HL-60 (cell line): ENCODE measurements at regions not wholly inside any gene's neighbourhood (a gene's known extent, or its start where the extent isn't known, plus 50 kb on each side); places are given as distances from the start of the nearest gene placed in this dataset.
"Not testable (repeated sequence)": the region's sequence is repeated elsewhere in the genome, so short reads cannot be mapped to it uniquely, and the experiment has no call there.

Source experiments
- DNase-seq, 2 experiments: peaks; one replicate each; pipeline ENCODE4 v3.0.0-alpha.2; 2010 to 2020; ENCODE audit warnings: low read depth in 1 of 2, low spot score in 1 of 2
- H3K27ac ChIP-seq: fragments of 250-450 bp; sonication (Bioruptor Pico); replicated peaks from 2 replicates; pipeline ENCODE4 v1.5.1; 2020; ENCODE audit warnings: mild to moderate bottlenecking, moderate library complexity
- H3K27me3 ChIP-seq: fragments of 250-450 bp; sonication (Bioruptor Pico); 2 replicates; pipeline ENCODE4 v1.5.1; 2021; ENCODE audit warnings: mild to moderate bottlenecking, moderate library complexity; ENCODE audit not compliant: insufficient read depth, poor library complexity, severe bottlenecking
- H3K4me3 ChIP-seq: replicated peaks from 2 replicates; pipeline ENCODE4 v1.5.1; 2011; ENCODE audit warnings: mild to moderate bottlenecking, control low read depth, low read length; ENCODE audit not compliant: insufficient read depth
- CTCF ChIP-seq: IDR thresholded peaks from one replicate; pipeline ENCODE4 v1.5.1; 2011; ENCODE audit warnings: low read length, control low read depth, inconsistent platforms; ENCODE audit not compliant: insufficient read depth
- GABPA ChIP-seq: IDR thresholded peaks from 2 replicates; pipeline ENCODE4 v1.6.1; 2012; ENCODE audit warnings: low read depth
- POLR2AphosphoS5 ChIP-seq: IDR thresholded peaks from 2 replicates; pipeline ENCODE4 v1.6.1; 2012; ENCODE audit warnings: low read depth
- SPI1 ChIP-seq: IDR thresholded peaks from 2 replicates; pipeline ENCODE4 v1.6.1; 2012; ENCODE audit warnings: low read depth, mild to moderate bottlenecking, borderline replicate concordance
- TF ChIP-seq, protein P1 (sequence below): IDR thresholded peaks from 2 replicates; pipeline ENCODE4 v1.6.1; 2012; ENCODE audit warnings: low read depth; ENCODE audit not compliant: insufficient replicate concordance

- Histone ChIP-seq H3K4me3 (no peak overlapping the region), H3K27ac (no peak overlapping the region), H3K27me3 (no peaks in the 10 kb centered on the region)
- TF ChIP-seq POLR2AphosphoS5 = no peak
- TF ChIP-seq CTCF = no peak
- TF ChIP-seq, protein P1, sequence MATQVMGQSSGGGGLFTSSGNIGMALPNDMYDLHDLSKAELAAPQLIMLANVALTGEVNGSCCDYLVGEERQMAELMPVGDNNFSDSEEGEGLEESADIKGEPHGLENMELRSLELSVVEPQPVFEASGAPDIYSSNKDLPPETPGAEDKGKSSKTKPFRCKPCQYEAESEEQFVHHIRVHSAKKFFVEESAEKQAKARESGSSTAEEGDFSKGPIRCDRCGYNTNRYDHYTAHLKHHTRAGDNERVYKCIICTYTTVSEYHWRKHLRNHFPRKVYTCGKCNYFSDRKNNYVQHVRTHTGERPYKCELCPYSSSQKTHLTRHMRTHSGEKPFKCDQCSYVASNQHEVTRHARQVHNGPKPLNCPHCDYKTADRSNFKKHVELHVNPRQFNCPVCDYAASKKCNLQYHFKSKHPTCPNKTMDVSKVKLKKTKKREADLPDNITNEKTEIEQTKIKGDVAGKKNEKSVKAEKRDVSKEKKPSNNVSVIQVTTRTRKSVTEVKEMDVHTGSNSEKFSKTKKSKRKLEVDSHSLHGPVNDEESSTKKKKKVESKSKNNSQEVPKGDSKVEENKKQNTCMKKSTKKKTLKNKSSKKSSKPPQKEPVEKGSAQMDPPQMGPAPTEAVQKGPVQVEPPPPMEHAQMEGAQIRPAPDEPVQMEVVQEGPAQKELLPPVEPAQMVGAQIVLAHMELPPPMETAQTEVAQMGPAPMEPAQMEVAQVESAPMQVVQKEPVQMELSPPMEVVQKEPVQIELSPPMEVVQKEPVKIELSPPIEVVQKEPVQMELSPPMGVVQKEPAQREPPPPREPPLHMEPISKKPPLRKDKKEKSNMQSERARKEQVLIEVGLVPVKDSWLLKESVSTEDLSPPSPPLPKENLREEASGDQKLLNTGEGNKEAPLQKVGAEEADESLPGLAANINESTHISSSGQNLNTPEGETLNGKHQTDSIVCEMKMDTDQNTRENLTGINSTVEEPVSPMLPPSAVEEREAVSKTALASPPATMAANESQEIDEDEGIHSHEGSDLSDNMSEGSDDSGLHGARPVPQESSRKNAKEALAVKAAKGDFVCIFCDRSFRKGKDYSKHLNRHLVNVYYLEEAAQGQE = no peak
- TF ChIP-seq GABPA = no peak
- TF ChIP-seq SPI1 = no peak
- no peak for DNase-seq
These were observed 1119.8 kb downstream of the RPIA start for GRCh38 chr2:89811295-89811694.

DNA sequence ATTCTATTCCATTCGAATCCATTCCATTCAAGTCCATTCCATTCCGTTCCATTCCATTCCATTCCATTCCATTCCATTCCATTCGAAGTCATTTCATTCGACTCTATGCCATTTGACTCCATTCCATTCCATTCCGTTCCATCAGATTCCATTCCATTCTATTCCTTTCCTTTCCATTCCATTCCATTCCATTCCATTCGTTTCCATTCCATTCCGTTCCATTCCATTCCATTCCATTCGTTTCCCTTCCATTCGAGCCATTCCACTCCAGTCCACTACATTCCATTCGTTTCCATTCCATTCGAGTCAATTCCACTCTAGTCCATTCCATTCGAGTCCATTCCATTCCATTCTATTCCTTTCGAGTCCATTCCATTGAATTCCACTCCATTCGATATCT is 1120.4 kb downstream of the RPIA start:
- H3K4me3 ChIP-seq, H3K27ac ChIP-seq, DNase-seq, H3K27me3 ChIP-seq: not testable (repeated sequence)

- DNase-seq, H3K27ac ChIP-seq, H3K4me3 ChIP-seq, H3K27me3 ChIP-seq: not testable (repeated sequence)
These were observed 1122.9 kb downstream of the RPIA start for GRCh38 chr2:89814359-89814758.

- Histone ChIP-seq H3K4me3 (no peak overlapping the region), H3K27ac (no peak overlapping the region)
- no peak for DNase-seq
These were observed 1127.4 kb downstream of the RPIA start for GRCh38 chr2:89818873-89819272.

More at GRCh38 chr2:89818873-89819272, 1127.4 kb downstream of the RPIA start:
- no peaks in the 10 kb centered on the region for H3K27me3 ChIP-seq
- TF ChIP-seq SPI1 (no peak), CTCF (no peak), GABPA (no peak), POLR2AphosphoS5 (no peak)
- TF ChIP-seq, protein P1 = no peak
